NOMO-1 (cell line): ENCODE measurements at regions not wholly inside any gene's neighbourhood (a gene's known extent, or its start where the extent isn't known, plus 50 kb on each side); places are given as distances from the start of the nearest gene placed in this dataset.
"Not testable (repeated sequence)": the region's sequence is repeated elsewhere in the genome, so short reads cannot be mapped to it uniquely, and the experiment has no call there.

Experiments
- DNase-seq, 2 experiments: peaks; one replicate each; lab custom pipeline; 2025; ENCODE audit not compliant: unreplicated experiment in 2 of 2; lab: John Stamatoyannopoulos, UW

- DNase-seq = no peak
These were observed 55.6 kb upstream of the ABCD3 start for GRCh38 chr1:94362466-94363058.

- no peak for DNase-seq
These were observed 59.3 kb upstream of the ABCD3 start for GRCh38 chr1:94358630-94359599.

- DNase-seq = no peak
These were observed 60.5 kb upstream of the ABCD3 start for GRCh38 chr1:94357661-94358060.

GRCh38 chr1:94355485-94355980, 62.7 kb upstream of the ABCD3 start:
- no peak for DNase-seq

GRCh38 chr1:94351481-94351880, 66.7 kb upstream of the ABCD3 start:
- no peak for DNase-seq

- DNase-seq = no peak
These were observed 67.8 kb upstream of the ABCD3 start for GRCh38 chr1:94350350-94350924.

GRCh38 chr1:94349853-94350252, 68.3 kb upstream of the ABCD3 start:
- DNase-seq = no peak

- DNase-seq = not testable (repeated sequence)
These were observed 69.8 kb upstream of the ABCD3 start for GRCh38 chr1:94348386-94348785.

GRCh38 chr1:94345148-94345721, 73.0 kb upstream of the ABCD3 start:
- peak; percentile 54 to 66 for DNase-seq

- DNase-seq = no peak
These were observed 75.8 kb upstream of the ABCD3 start for GRCh38 chr1:94342416-94342815.

GRCh38 chr1:94339206-94339927, 78.8 kb upstream of the ABCD3 start:
- DNase-seq = peak; percentile 66 to 69

GRCh38 chr1:94336991-94337390, 81.2 kb upstream of the ABCD3 start:
- DNase-seq = no peak

GRCh38 chr1:94335950-94336349, 82.2 kb upstream of the ABCD3 start:
- peak; percentile 33 to 60 for DNase-seq

GRCh38 chr1:94335447-94335846, 82.7 kb upstream of the ABCD3 start:
- no peak for DNase-seq

GRCh38 chr1:94334764-94335163, 83.4 kb upstream of the ABCD3 start:
- DNase-seq = no peak

GRCh38 chr1:94332952-94333351, 85.2 kb upstream of the ABCD3 start:
- no peak for DNase-seq

GRCh38 chr1:94332516-94332915, 85.7 kb upstream of the ABCD3 start:
- DNase-seq = no peak

- peak in 1 of 2 experiments; percentile 14 for DNase-seq
These were observed 88.2 kb upstream of the ABCD3 start for GRCh38 chr1:94329986-94330385.

- DNase-seq = no peak
These were observed 88.9 kb upstream of the ABCD3 start for GRCh38 chr1:94329276-94329675.

- no peak for DNase-seq
These were observed 89.8 kb upstream of the ARHGAP29 start for GRCh38 chr1:94327001-94327690.
